H1 (cell line): ENCODE measurements at regions not wholly inside any gene's neighbourhood (a gene's known extent, or its start where the extent isn't known, plus 50 kb on each side); places are given as distances from the start of the nearest gene placed in this dataset.

Experiments
- CTCF ChIA-PET: fragments of 300-600 bp; sonication (Branson Sonifier 250); formaldehyde crosslinking; loops from one replicate; lab custom pipeline; 2021; ENCODE audit not compliant: partially characterized antibody; lab: Charles Lee
- POLR2A ChIA-PET: fragments of 300-600 bp; sonication (Branson Sonifier 250); formaldehyde crosslinking; loops from one replicate; lab custom pipeline; 2021; ENCODE audit warnings: inconsistent platforms; ENCODE audit not compliant: partially characterized antibody; lab: Charles Lee
- DNase-seq, 2 experiments: peaks; one replicate each; pipeline versions ENCODE4 v3.0.0 to v3.0.0-alpha.2; 2010 to 2022; ENCODE audit warnings: low spot score in 2 of 2, low read depth in 1 of 2, mixed read lengths in 1 of 2
- FAIRE-seq: peaks from 2 replicates; lab custom pipeline; 2011; peaks lifted over from hg19 to GRCh38; lab: Jason Lieb, UNC
- H2AFZ ChIP-seq: 2 replicates; pipeline ENCODE4 v1.8.1; 2012; ENCODE audit warnings: low read length, inconsistent platforms
- H2AK5ac ChIP-seq: 2 replicates; pipeline ENCODE4 v1.6.1; 2013; ENCODE audit warnings: low read depth, low read length
- H2BK120ac ChIP-seq: replicated peaks from 2 replicates; pipeline ENCODE3; 2013; ENCODE audit warnings: low read depth, low read length, inconsistent platforms
- H2BK12ac ChIP-seq: 2 replicates; pipeline ENCODE4 v1.6.1; 2013; ENCODE audit warnings: low read depth, low read length
- H2BK15ac ChIP-seq: 2 replicates; pipeline ENCODE4 v1.6.1; 2013; ENCODE audit warnings: low read length
- H2BK20ac ChIP-seq: 2 replicates; pipeline ENCODE4 v1.6.1; 2013; ENCODE audit warnings: low read length
- H2BK5ac ChIP-seq: 2 replicates; pipeline ENCODE4 v1.6.1; 2013; ENCODE audit warnings: low read depth, low read length
- H3K14ac ChIP-seq: 2 replicates; pipeline ENCODE4 v1.6.1; 2013; ENCODE audit warnings: inconsistent platforms; ENCODE audit not compliant: insufficient read length
- H3K18ac ChIP-seq: 2 replicates; pipeline ENCODE4 v1.6.1; 2013; ENCODE audit warnings: low read length; ENCODE audit errors: extremely low read depth
- H3K23ac ChIP-seq: 2 replicates; pipeline ENCODE4 v1.6.1; 2013; ENCODE audit warnings: inconsistent platforms; ENCODE audit not compliant: insufficient read length
- H3K23me2 ChIP-seq: 2 replicates; pipeline ENCODE4 v1.6.1; 2013; ENCODE audit warnings: low read depth, low read length
- H3K27ac ChIP-seq: 2 replicates; pipeline ENCODE4 v1.6.1; 2011; ENCODE audit warnings: low read depth, low read length, inconsistent platforms
- H3K27me3 ChIP-seq, 4 experiments: replicated peaks in 1 of 4; 1 replicate in 1 of 4; 2 replicates in 3 of 4; pipeline versions ENCODE4 v1.6.1 to v1.8.1; 2011 to 2013; ENCODE audit warnings: low read length in 3 of 4, mild to moderate bottlenecking in 3 of 4, inconsistent platforms in 2 of 4, mixed read lengths in 2 of 4, moderate library complexity in 1 of 4; ENCODE audit not compliant: control insufficient read depth in 3 of 4, insufficient read depth in 3 of 4; ENCODE audit errors: extremely low read depth in 1 of 4
- H3K36me3 ChIP-seq, 4 experiments: 2 replicates each; pipeline versions ENCODE4 v1.6.1 to v1.8.1; 2011 to 2013; ENCODE audit warnings: mild to moderate bottlenecking in 4 of 4, low read length in 3 of 4, moderate library complexity in 2 of 4, control low read depth in 1 of 4, inconsistent platforms in 1 of 4; ENCODE audit not compliant: insufficient read depth in 4 of 4, control insufficient read depth in 2 of 4
- H3K4ac ChIP-seq: replicated peaks from 2 replicates; pipeline ENCODE3; 2013; ENCODE audit warnings: low read length, low read depth, mixed read lengths, inconsistent platforms; ENCODE audit not compliant: insufficient read length
- H3K4me1 ChIP-seq, 4 experiments: replicated peaks in 1 of 4; 1 replicate in 1 of 4; 2 replicates in 3 of 4; pipeline versions ENCODE4 v1.6.1 to v1.8.1; 2011 to 2013; ENCODE audit warnings: low read length in 3 of 4, inconsistent platforms in 2 of 4, mixed read lengths in 1 of 4; ENCODE audit not compliant: insufficient read depth in 4 of 4, control insufficient read depth in 3 of 4
- H3K4me2 ChIP-seq, 2 experiments: 2 replicates each; pipeline versions ENCODE4 v1.6.1 to v1.8.1; 2011 to 2013; ENCODE audit warnings: low read depth in 2 of 2, low read length in 2 of 2, control low read depth in 1 of 2, inconsistent platforms in 1 of 2, mild to moderate bottlenecking in 1 of 2; ENCODE audit not compliant: insufficient read depth in 1 of 2
- H3K4me3 ChIP-seq, 4 experiments: fragments of 200-600, 300-600 bp in 1 of 4; sonication (generic), shearing (Covaris generic), sonication (Bioruptor Twin) in 1 of 4; 2 replicates each; pipeline versions ENCODE4 v1.5.1 to v1.8.1; 2011 to 2016; ENCODE audit warnings: low read length in 4 of 4, low read depth in 3 of 4, control low read depth in 2 of 4, inconsistent platforms in 2 of 4, mild to moderate bottlenecking in 2 of 4, mixed read lengths in 1 of 4, moderate library complexity in 1 of 4; ENCODE audit not compliant: insufficient read depth in 2 of 4; ENCODE audit errors: extremely low read depth in 1 of 4
- H3K56ac ChIP-seq: replicated peaks from 2 replicates; pipeline ENCODE3; 2013; ENCODE audit warnings: low read depth, mild to moderate bottlenecking, mixed read lengths, low read length, inconsistent platforms; ENCODE audit not compliant: insufficient read length
- H3K79me1 ChIP-seq: 2 replicates; pipeline ENCODE4 v1.6.1; 2013; ENCODE audit warnings: low read depth, low read length, control low read depth
- H3K79me2 ChIP-seq, 2 experiments: 2 replicates each; pipeline versions ENCODE4 v1.6.1 to v1.8.1; 2012 to 2013; ENCODE audit warnings: low read length in 2 of 2, mild to moderate bottlenecking in 2 of 2, inconsistent platforms in 1 of 2; ENCODE audit not compliant: insufficient read depth in 2 of 2, control insufficient read depth in 1 of 2
- H3K9ac ChIP-seq, 4 experiments: replicated peaks in 1 of 4; 1 replicate in 1 of 4; 2 replicates in 3 of 4; pipeline versions ENCODE4 v1.6.1 to v1.8.1; 2011 to 2013; ENCODE audit warnings: low read depth in 3 of 4, low read length in 3 of 4, control low read depth in 2 of 4, mild to moderate bottlenecking in 2 of 4, moderate library complexity in 2 of 4, inconsistent platforms in 1 of 4; ENCODE audit errors: extremely low read depth in 1 of 4
- H3K9me3 ChIP-seq, 2 experiments: 2 replicates each; pipeline versions ENCODE4 v1.6.1 to v1.8.1; 2012 to 2013; ENCODE audit warnings: mild to moderate bottlenecking in 2 of 2, moderate library complexity in 2 of 2, control low read depth in 1 of 2, inconsistent platforms in 1 of 2, low read depth in 1 of 2, low read length in 1 of 2, mixed read lengths in 1 of 2; ENCODE audit not compliant: insufficient read depth in 2 of 2
- H4K20me1 ChIP-seq, 2 experiments: replicated peaks in 1 of 2; 2 replicates each; pipeline versions ENCODE3 to v1.8.1; 2011 to 2013; ENCODE audit warnings: inconsistent platforms in 2 of 2, low read length in 2 of 2, mild to moderate bottlenecking in 1 of 2; ENCODE audit not compliant: insufficient read depth in 2 of 2, control insufficient read depth in 1 of 2
- H4K5ac ChIP-seq: 2 replicates; pipeline ENCODE4 v1.6.1; 2013; ENCODE audit warnings: low read length, low read depth, mixed read lengths, inconsistent platforms; ENCODE audit not compliant: insufficient read length
- H4K8ac ChIP-seq: 2 replicates; pipeline ENCODE4 v1.8.0; 2013; ENCODE audit warnings: mild to moderate bottlenecking, moderate library complexity, low read length, inconsistent platforms; ENCODE audit not compliant: insufficient read depth; ENCODE audit errors: extremely low read depth
- H4K91ac ChIP-seq: replicated peaks from 2 replicates; pipeline ENCODE3; 2013; ENCODE audit warnings: low read length, mixed read lengths, inconsistent platforms; ENCODE audit not compliant: insufficient read length
- CTBP2 ChIP-seq: IDR thresholded peaks from 2 replicates; pipeline ENCODE4 v1.7.0; 2011; ENCODE audit warnings: borderline replicate concordance, mild to moderate bottlenecking, moderate library complexity, mixed read lengths, low read length; ENCODE audit not compliant: insufficient read depth, insufficient read length
- SIN3A ChIP-seq, 2 experiments: IDR thresholded peaks in 1 of 2; conservative IDR thresholded peaks in 1 of 2; 2 replicates each; pipeline ENCODE4 v1.6.1; 2011 to 2012; ENCODE audit warnings: low read length in 2 of 2, improper control_type of control experiment in 1 of 2, low read depth in 1 of 2, mild to moderate bottlenecking in 1 of 2
- WGBS, 2 experiments: shearing (Covaris generic) in 1 of 2; methylation state at CpG; one replicate each; pipeline versions ENCODE4 v1.1.6 to v1.1.7; 2013 to 2015; ENCODE audit warnings: low lambda C conversion rate in 2 of 2, mixed read lengths in 2 of 2, inconsistent platforms in 1 of 2, low coverage in 1 of 2, missing lambda C conversion rate in 1 of 2; ENCODE audit not compliant: insufficient replicate concordance in 2 of 2, insufficient coverage in 1 of 2, insufficient read length in 1 of 2; ENCODE audit errors: extremely low coverage in 1 of 2, missing lambda C conversion rate in 1 of 2; 5-methylcytosine and 5-hydroxymethylcytosine counted together

DNA sequence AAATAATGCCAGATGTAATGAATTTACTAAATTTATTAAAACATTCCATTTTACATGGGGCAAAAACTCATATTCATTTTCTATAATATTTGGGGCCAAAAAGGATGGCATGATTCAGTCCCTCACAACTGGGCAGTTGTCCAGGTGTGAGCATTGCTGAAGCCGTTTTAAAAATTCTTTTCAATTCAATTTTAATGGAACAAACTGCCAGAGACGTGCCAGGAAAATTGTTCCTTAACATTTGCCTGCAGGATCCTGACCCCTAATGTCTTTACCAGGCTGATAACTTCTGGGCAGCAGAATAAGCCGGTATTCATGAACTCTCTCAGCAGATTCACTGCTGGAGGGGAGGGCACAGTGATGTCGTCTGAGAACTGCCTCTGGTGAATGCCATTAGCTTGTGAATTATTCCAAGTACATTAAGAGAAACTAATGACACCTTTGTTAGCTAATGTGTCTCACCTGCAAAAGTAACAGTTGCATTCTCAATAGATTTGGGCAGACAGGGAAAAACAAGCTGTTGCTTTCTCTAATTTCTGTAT lies 1445.1 kb upstream of the TENM3 start:
- H4K8ac ChIP-seq: no peak overlapping the region
- no peak overlapping the region for H3K4me3 ChIP-seq
- no peaks in the 10 kb centered on the region for H3K79me1 ChIP-seq
- no peaks in the 10 kb centered on the region for H4K20me1 ChIP-seq
- no peaks in the 10 kb centered on the region for H3K9me3 ChIP-seq
- no peak overlapping the region for H3K56ac ChIP-seq
- no peaks in the 10 kb centered on the region for H3K79me2 ChIP-seq
- H3K23ac ChIP-seq: no peak overlapping the region
- H2AFZ ChIP-seq: peak overlapping the region; percentile 9; the same call in 1 of the 2 replicates
- no peak overlapping the region for H2BK15ac ChIP-seq
- H2BK5ac ChIP-seq: no peak overlapping the region
- ChIA-PET CTCF (interaction anchor here (0.5 to 1.6 kb wide), 9 partner anchors 11 to 34 kb away, joined by 3 to 5 read pairs (median 3); no protein-coding TSS in a partner anchor), POLR2A (no interaction called here)
- no peak overlapping the region for H2BK12ac ChIP-seq
- peaks cover 0 to 12% (median 4%) of the 10 kb centered on the region in 4 experiments; a peak in 4 of 7 replicates for H3K4me1 ChIP-seq
- 0 out of 4 replicates have a peak overlapping the region, but pooled peaks of 1 of the 2 experiments have one; percentile 14 for H3K4me2 ChIP-seq
- H2AK5ac ChIP-seq: no peak overlapping the region
- TF ChIP-seq SIN3A (conservative IDR thresholded peaks at IDR 0.05 in 1 of 2, IDR thresholded peaks at IDR 0.05 in 1 of 2; ENCODE audit: low read depth in 1 of 2, low read length in 2 of 2) (no peak), CTBP2 (no peak)
- no peak overlapping the region for H4K5ac ChIP-seq
- 64% methylated on average over 4 of the region's 4 CpGs; no CpG with 5 or more reads in 1 of the 2 experiments for WGBS, 2 experiments
- H3K36me3 ChIP-seq: no peaks in the 10 kb centered on the region
- H4K91ac ChIP-seq: no peak overlapping the region
- no peak overlapping the region for H3K18ac ChIP-seq
- no peak overlapping the region for H2BK120ac ChIP-seq
- no peak overlapping the region for H2BK20ac ChIP-seq
- DNase-seq (no peak), FAIRE-seq (no peak)
- no peak overlapping the region for H3K14ac ChIP-seq
- no peak overlapping the region for H3K9ac ChIP-seq
- H3K4ac ChIP-seq: no peak overlapping the region
- H3K23me2 ChIP-seq: no peaks in the 10 kb centered on the region
- H3K27ac ChIP-seq: no peak overlapping the region
- H3K27me3 ChIP-seq: no peaks in the 10 kb centered on the region
